Esophagus mucosa (tissue), 1 donor: ENCODE measurements at regions not wholly inside any gene's neighbourhood (a gene's known extent, or its start where the extent isn't known, plus 50 kb on each side); places are given as distances from the start of the nearest gene placed in this dataset.

Source experiments
- ATAC-seq: fragments of 200-7000 bp; cut with Tn5 transposase; one replicate; pipeline ENCODE4 v1.9.1; 2020
- donor health status: DM: yes; HTN: yes; CAD: no.

DNA sequence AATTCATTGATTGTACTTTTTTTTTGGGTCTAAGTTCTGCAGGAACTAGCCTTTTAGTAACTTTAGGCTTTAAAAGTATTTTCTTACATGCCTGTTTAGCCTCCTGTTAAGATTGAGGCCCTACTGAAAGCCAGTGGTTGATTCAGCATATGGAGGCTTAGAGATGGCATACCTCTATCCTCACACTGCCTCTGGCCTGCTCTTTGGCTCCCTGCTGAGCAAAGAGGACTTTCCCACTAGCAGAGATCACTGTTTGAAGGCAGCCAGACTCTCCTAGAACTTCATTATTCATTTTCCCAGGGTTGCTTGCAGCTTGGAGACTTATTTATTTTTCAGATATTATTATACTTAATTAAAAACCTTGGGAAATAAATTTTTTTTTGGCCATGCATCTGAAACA lies 405.6 kb upstream of the MEX3C start:
- ATAC-seq: no peak

DNA sequence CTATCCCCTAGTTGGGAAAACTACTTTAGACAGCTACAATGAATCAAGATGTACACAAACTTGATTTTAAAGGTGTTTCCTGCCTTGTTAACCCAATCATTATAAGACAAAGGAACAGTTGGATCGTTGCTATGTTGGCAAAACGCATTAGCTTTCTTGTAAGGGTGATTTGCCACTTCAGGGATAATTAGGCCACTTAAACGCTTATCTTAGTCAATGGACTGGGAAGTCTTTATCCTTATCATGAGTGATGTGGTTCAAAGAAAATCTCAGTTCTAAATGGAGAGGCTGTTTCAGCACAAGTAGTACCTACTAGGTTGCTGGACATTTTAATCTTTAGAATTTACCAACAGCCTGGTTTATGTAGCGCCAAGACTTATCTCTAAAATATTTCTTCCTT lies 406.1 kb upstream of the MEX3C start:
- ATAC-seq: no peak

DNA sequence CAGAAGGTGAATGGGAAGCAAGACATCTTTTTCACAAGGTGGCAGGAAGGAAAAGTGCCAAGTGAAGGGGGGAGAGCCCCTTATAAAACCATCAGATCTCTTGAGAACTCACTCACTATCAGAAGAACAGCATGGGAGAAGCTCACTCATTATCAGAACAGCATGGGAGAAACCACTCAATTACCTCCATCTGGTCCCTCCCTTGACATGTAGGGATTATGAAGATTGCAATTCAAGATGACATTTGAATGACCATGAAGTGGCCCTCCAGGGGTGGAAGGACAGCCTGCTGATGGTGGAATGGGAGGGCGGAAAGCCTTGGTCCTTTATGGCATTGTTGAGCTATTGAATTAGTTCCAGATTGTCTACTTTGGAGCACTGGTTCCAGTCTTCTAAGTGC lies 413.0 kb upstream of the MEX3C start:
- ATAC-seq: no peak

DNA sequence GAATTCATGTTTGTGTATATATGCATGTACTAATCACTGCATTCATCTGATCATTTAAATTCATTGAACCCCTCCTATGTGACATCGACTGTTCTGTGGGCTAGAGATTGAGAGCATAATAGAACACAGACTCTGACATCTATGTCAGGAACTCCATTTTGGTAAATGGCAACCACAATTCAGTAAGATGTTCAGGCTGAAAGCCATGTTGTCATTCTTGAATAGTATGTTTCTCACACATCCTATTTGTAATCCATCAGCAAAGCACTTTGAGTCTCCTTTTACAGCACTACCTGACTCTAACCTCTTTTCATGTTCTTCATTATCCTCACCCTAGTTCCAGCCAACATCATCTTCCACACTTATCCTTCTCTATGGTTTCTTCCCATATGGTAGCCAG lies 413.8 kb upstream of the MEX3C start:
- no peak for ATAC-seq

DNA sequence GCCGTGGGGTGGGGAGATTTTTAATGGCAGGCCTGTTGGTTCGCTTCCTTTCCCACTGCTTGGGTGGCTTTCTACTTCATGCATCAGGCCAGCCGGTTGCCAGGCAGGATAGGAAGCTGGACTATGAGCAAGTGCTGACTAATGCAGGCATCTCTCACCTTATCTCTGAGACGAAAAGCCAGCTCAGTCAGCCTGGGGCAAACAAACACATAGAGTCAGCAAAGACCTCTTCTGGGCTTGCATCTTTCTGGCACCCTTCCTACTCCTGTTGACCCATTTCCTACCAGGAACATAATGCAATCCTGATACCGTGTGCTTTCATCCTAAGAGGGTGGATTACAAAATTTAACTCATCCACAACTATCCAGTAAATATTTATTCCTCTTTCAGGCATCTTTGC lies 416.6 kb upstream of the MEX3C start:
- ATAC-seq: peak; percentile 64

DNA sequence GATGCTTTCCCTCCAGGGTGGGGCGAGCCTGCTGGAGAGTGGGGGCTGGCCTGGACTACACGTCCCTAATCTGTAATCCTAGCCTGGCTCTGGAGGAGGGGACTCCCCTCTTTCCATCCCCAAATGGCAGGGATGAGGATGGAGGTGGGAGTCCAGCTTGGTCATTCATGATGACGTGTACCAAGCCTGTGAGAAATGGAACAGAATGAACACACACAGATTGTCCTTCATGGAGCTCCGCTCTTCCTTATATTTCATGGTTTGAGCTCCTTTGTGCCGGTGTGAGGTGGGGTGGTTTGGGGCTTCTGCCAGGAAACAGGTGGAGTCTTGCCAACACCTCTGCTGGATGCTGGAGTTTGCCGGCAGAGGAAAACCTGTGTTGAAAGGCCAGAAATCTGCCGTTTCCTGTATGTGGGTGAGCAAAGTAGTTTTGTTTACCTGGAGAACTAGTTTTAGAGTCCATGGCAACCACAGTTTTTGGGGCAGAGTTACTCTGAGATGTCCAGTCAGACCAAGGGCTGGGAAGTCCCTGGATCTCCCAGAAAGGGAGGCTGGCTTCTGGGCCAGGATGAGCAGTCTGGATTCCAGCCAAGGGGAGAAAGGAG lies 417.6 kb upstream of the MEX3C start:
- no peak for ATAC-seq

DNA sequence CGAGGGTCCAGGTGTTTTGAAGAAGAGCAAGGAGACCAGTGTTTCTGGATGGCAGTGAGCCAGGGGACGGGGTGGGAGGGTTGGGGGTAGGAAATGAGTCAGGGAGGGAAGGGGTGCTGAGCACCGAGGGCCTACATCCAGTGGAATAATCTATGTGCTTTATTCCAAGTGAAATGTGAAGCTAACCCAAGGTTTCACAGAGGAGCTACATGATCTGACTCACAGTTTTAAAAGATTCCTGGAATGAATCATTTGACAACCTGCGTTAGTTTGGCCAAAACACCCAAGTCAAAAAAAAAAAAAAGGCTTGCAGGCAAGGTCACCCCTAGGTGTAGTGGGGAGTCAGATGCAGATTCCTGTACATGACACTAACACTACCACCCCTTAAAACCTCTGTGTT lies 419.7 kb upstream of the MEX3C start:
- ATAC-seq: peak; percentile 29

DNA sequence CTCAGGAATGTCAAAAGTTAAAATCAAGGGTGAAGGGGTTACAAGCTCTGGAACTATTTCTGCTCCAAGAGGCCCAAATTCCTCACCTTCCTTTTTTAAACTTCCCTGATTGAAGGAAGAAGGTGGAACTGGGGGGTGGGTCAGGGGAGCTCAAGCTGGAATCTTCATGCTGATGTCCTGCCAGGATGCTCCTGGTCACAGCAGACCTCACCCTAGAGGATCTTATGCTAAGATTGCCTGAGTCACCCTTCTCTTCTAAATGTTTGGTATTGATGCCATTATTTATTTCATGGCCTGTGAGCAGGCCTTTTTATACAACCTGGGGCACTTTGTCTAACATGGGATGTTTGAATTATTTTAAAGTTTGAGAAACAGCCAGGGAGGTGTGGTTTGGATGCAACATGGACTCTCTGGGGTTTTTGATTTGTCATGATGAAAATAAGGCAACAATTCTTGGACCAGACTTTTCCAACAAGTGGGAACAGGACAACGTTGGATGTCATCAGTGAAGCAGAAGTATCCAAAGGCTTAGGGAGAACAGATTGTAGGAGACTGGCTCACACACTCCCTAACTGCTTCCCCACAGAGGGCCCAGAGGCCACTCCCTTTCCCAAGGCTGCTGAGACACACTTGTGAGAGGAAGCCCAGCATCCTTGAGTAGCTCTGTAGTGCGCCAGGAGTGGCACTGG lies 420.2 kb upstream of the MEX3C start:
- ATAC-seq: no peak

DNA sequence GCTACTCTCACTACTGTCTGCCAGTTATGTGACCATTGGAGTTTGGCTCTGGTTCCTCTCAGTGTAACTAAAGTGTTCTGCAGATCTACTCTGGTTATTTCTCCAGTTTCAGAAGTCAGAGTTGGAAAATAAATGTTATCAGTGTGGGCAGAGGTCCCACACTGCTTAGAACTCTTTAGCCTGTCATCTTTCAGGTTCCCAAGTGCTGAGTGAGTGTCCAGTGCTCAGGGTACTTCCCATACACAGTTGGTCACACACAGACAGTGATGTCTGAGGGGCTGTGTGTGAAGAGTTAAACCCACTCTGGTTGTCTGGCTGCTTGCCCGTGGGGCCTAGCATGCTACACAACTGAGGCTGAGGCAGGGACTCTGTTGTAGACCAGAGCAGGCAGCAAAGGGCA lies 421.8 kb upstream of the MEX3C start:
- no peak for ATAC-seq

DNA sequence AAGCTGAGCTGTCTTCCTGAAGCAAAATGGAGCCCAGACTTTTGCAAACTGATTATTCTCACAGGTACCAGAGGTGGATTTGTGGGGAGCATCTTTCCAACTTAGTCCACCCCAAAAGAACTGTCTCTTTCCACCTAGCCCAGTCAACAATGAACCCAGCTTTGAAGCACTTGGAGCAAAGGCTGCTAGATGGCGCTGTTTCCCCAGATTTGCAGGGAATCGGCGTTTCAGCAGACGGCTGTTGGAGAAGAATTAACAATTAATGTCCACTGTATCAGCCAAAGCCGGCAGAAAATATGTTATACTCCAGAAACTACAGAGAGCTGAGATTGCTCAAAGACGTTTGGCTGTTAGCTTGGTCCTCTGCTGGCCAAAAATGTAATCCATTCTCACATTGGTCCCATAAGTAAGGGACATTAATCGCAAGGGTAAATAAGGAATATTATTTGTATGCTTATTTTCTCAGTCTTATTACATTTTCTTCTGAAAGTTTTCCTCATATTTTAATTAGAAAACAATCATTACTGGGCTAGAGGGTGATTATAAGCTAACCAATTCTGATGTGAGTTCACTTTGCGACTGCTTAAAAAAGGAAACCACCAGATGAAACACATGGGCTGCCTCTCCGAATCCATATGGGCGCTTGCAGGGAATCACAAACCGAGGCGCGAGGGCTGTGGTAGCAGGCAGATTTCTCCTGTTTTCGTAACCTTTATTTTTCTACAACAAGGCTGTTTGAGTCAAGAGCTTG lies 423.8 kb upstream of the MEX3C start:
- ATAC-seq: no peak

DNA sequence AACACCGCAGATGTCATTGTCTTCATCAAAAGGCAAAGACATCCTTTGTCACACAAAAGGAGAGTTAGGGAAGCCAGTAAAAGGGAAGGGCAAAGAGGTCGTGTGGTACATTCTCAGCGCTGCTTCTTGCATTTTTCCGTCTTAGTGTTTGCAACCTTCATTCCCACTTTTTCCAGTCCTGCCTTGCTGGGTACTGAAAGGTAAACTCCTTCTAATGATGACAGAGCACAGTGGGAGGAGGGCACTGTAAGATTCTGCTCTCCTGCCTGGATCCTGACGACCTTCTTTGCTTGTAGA lies 424.3 kb upstream of the MEX3C start:
- no peak for ATAC-seq

DNA sequence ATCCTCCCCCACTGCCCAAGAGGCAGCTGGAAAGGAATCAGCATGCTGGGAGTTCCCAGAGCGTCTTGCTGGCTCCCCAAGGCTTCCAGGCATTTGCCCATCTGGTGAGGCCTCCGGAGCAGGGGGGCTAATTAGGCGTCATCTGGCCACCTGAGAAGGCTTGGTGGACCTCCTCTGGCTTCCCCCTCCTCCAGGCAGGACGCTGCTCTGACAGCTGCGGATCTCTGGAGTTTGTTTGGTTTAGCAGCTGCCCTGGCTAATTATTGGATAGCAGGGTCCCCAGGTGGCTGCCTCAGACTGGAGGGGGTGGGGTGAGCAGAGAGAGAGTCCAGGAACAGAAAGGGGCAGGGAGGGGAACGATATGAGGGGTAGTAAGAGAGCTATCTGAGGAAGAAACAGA lies 425.2 kb upstream of the MEX3C start:
- no peak for ATAC-seq

DNA sequence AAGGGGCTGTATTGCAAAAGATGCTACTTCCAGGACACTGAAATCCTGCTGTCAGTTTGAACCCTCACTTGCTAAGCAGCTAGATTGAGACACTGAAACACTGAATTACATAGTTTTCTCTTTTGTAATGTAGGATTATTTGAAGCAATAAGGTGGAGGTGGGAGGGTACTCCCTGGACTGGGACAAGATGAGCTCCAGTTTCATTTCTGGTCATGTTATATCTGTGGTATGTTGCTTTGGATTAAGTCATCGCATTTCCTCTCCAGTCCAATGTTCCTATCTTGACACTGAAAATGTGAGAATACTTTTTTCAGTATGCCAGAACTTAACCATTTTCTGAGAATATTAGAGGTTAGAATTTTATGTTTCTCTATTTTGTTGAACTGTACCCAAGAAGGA lies 426.2 kb upstream of the MEX3C start:
- no peak for ATAC-seq

DNA sequence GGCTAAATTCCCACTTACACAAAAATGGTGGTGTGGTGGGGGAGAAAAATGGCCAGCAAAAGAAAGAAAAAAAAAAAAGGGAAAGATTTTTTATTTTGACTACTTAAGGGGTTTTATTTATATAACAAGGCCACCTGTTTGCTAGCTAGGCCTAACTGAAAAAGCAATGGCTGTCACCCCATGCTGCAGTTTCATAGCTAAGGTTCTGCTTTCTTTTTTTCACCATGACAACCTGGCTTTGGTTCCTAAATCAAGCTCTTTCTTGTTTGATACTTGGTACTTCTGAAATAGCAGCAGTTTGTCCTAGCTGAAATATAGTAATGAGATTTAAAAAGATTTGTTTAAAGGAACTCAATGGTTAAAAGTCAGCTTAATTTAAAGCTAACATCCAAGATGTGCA lies 433.2 kb upstream of the MEX3C start:
- ATAC-seq: no peak

DNA sequence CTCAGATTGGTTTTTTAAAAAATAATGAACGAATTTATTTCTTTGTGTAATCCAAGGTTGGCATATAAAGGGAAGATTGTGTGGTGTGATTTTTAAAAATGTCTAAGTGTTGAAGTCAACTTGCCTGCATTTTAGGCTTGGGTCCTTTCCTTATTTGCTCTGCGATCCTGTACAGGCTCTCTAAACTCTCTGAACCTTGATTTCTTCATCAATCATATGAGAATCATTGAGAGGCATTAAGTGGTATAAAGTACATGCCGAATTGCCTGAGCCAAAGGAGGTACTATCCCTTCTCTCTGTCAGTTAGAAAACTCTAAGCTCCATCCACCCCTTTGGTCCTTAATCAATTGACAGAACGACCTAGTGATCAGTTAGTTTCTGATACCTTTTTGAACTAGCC lies 440.4 kb upstream of the MEX3C start:
- no peak for ATAC-seq

DNA sequence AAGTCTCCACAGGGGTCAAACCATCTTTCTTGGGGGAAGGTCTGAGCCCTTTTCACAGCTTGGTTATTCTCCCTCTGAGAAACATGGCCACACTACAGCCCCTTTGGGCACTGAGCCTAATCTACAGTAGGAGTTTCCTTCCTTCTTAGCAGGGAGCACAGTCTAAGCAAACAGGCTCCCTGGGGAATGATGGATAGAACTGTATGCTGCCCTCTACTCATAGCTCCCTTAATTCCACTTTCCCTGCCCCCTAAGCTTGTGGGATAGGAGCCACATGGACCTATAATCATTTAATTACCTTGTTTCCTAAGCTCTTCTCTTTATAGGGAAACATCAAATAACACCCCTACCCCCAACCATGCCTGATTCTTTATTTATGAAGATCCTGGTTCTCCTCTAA lies 442.1 kb upstream of the MEX3C start:
- ATAC-seq: no peak

DNA sequence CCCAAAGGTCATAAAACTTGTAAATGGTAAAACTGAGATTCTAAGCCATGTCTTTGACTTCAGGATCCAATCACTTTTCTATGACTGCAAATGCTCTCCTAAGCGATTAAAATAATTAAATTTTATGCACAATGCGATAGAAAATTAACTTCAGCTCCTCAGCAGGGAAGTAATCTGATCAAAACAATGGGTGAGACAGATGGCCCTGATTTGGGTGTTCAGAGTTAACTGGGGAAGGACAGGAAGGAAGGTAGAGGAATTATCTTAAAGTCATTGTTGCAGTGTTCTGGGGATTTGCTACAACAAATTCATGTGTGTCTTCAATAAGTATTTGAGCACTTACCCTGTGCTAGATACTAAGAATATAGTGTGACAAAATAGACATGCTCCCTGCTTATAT lies 446.0 kb upstream of the MEX3C start:
- ATAC-seq: no peak

DNA sequence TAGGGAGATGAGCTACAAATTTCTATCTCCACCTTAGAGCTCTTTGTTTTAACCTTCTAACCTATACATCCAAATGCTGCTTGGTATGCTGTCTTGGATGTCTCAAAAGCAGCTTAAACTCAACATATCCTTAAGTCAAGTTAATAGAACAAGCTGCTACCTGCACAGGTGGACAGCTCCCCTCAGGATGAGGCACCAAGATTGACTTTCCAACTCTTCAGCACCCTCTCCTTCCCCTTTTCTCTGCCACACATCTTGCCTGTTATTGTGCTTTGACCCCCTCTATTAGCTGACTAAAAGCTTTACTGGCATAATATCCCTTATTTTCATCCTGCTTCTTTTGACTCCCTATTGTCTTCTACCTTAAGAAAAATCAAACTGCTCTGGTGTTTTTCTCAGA lies 448.1 kb upstream of the MEX3C start:
- no peak for ATAC-seq

DNA sequence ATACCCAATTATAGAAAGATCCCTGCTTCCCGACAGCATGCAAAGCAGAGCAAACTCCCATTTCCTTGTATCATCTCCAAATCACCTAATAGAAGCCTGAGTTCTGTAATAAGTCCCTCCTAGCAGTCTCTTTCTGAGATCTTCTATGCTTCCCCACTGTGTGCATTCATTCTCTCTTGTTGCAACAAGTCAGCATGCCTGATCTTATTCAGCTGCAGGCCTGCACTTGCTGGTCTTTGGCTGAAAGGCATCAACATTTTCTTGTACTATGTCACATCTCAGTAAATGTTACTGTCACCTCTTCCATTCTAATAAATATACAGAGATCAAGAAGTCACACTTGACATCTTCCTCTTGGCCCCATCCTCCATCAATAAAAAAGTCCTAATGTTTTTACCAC lies 449.9 kb upstream of the MEX3C start:
- ATAC-seq: no peak

DNA sequence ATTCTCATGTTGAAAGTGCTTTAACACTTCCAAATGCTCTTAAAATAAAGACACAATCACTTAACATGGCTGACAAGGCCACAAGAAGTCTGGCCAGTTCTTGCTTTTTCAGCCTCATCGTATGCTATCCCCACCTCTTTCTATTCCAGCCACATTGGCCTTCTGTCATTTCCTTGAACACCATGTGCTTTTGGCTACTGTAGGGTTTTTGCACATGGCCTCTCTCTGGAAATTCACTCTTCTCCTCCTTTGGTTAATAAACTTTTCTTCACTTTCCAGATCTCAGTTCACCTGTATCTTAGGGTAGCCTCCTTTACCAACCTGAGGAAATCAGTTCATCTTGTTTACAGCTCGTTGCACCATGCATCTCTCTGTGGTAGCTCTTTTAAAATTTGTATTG lies 450.5 kb upstream of the MEX3C start:
- ATAC-seq: no peak

DNA sequence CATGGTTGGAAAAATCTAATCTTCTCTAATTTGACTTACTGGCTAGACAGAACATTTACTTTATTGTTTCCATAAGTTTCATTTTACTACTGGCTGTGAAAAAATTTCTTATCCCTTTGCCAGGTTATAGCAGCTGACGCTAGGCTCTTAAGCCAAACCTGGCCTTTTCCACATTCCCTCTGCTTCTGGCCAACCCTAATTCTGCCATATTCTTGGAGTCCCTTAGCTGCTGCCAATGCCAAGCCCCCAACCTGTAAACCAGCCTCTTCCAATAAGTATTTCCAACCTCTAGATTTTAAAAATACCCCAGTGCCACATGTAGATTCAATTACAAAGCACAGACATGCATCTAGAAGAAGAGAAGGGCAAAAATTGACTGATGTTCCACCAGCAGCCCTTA lies 452.3 kb upstream of the MEX3C start:
- no peak for ATAC-seq

DNA sequence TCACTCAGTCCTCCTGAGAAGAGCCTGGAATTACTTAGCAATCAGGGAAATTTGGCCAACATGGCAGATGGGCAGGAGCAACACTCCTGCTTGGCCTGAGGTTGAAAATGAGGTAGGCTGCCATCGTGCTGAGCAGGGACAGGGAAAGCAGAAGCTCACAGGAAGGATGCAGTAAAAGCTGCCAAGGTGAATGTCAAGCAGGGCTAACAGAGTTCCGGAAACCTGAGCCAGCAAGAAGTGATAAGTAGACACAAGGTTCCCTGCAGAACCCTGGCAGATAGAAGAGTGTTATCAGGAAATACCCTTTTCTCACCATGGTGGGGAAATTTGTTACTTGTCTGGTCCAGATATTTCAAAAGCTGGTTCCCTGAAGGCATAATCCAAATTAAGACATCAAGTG lies 454.3 kb upstream of the MEX3C start:
- no peak for ATAC-seq

DNA sequence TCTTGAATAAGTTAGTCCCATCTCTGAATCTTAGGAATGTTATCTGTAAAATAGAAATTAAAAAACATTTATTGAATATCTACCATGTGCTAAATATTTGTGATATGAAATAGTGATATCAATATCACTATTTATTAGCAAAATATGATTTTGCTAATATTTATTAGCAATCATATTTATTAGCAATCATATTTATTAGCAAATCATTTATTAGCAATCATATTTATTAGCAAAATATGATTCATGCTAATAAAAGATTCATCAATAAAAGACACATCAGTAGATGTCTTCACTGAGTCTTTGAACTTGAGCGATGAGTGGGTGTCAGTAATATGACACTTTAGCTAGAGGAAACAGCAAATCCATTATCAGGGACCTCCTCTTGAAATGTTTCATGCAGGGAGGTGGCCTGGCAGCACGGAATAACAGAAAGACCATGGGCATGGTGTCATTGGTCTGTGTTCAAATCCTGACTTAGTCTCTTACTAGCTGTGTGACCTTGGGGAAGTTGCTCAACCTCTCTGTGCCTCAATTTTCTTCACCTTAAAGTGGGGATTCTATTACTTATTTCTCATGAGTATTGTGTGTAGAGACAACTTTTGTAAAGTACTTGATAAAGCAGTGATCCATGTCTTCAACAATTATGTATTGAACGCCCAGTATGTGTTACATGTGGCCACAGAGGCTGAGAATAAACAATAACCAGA lies 456.2 kb upstream of the MEX3C start:
- ATAC-seq: no peak
